Activated T-helper 1 cell treated with anti-CD3 and anti-CD28 coated beads, Interleukin-12 subunit alpha, Interleukin-12 subunit beta, Interleukin-2, Interleukin-4 antibody, amounts not matched to agents 30 ng/mL and 10 ng/mL and 1 ng/mL, durations not matched to agents 14 hours and 24 hours and 36 hours (primary cell): ENCODE measurements at regions not wholly inside any gene's neighbourhood (a gene's known extent, or its start where the extent isn't known, plus 50 kb on each side); places are given as distances from the start of the nearest gene placed in this dataset.

Source experiments
- DNase-seq: peaks from one replicate; pipeline ENCODE4 v3.0.0; 2021; ENCODE audit warnings: low spot score
- H3K27ac Mint-ChIP-seq: one replicate; pipeline ENCODE4 v1.8.0; 2021; ENCODE audit warnings: mild to moderate bottlenecking, mixed read lengths
- H3K27me3 Mint-ChIP-seq: one replicate; pipeline ENCODE4 v1.8.0; 2022; ENCODE audit warnings: mild to moderate bottlenecking, moderate library complexity, mixed read lengths; ENCODE audit not compliant: insufficient read depth
- H3K36me3 Mint-ChIP-seq: one replicate; pipeline ENCODE4 v1.8.0; 2021; ENCODE audit warnings: low read depth, mixed read lengths
- H3K4me1 Mint-ChIP-seq: one replicate; pipeline ENCODE4 v1.8.0; 2021; ENCODE audit warnings: low read depth, mixed read lengths
- H3K4me3 Mint-ChIP-seq: one replicate; pipeline ENCODE4 v1.8.0; 2021; ENCODE audit warnings: mild to moderate bottlenecking, moderate library complexity, mixed read lengths
- H3K9me3 Mint-ChIP-seq: one replicate; pipeline ENCODE4 v1.8.0; 2021; ENCODE audit warnings: mixed read lengths
- intact Hi-C: fragments of 100-400 bp; cut with micrococcal nuclease; formaldehyde crosslinking; loops from one replicate; pipeline ENCODE4 v1.15.1; 2024

DNA sequence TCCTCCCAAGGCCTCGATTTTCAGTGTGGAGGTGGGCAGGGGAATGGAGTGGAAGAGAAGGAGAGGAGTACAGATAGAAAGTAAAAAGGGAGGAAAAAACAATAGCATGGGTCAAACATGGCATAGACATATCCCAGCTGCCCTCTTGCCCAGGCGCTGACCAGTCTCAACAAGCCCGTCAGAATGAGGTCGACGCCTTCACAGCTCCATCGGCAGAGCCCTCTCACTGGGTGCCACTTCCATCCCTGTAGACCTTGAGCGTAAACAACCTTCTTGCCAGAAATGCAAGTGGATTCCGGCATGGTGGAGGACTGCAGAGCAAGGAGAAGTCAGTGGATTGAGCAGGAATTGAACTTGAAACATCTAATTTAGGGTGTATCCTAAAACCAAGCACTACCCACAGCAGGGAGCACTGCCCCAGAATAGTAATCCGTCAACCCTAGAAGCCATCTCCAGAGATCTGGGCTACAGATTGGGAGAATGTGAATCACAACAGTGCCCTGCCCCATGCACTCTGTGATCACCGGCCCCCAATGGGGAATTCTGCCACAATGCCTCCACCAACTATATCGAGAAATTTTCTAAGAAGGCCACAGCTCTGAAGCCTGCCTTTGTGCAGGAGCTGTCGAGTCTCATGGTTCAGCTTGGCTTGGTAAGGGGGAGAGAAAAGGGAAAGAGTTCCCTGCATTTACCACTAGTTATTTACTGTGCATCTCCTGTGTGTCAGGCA lies 190.1 kb downstream of the UACA start:
- Mint-ChIP-seq H3K36me3 (no peaks in the 10 kb centered on the region), H3K4me1 (peaks cover 10% of the 10 kb centered on the region), H3K9me3 (peaks cover 5% of the 10 kb centered on the region), H3K4me3 (no peak overlapping the region), H3K27me3 (peaks cover 12% of the 10 kb centered on the region), H3K27ac (no peak overlapping the region)
- intact Hi-C loops = no loop called here
- no peak for DNase-seq

DNA sequence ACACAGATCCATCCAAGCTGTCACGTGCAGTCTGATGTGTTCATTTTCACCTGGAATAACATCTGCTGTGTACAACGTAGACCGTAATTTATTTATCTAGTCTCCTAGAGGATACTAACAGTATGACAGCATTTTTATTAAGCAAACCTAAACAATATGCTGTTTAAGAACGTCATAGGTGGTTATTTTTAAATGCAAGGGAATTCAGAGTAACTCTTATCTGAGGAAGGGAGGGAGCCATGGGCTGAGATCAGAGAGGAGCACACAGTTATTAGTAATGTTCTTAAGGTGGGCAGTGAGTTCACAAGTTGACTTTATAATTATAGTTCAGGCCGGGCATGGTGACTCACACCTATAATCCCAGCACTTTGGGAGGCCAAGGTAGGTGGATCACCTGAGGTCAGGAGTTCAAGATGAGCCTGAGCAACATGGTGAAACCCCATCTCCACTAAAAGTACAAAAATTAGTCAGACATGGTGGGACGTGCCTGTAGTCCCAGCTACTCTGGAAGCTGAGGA lies 193.6 kb downstream of the UACA start:
- H3K9me3 Mint-ChIP-seq = peaks cover 5% of the 10 kb centered on the region
- H3K4me3 Mint-ChIP-seq = no peak overlapping the region
- peaks cover 7% of the 10 kb centered on the region for H3K27me3 Mint-ChIP-seq
- H3K36me3 Mint-ChIP-seq = no peaks in the 10 kb centered on the region
- no peak for DNase-seq
- intact Hi-C loops = no loop called here
- H3K4me1 Mint-ChIP-seq = peaks cover 6% of the 10 kb centered on the region
- H3K27ac Mint-ChIP-seq = no peak overlapping the region

DNA sequence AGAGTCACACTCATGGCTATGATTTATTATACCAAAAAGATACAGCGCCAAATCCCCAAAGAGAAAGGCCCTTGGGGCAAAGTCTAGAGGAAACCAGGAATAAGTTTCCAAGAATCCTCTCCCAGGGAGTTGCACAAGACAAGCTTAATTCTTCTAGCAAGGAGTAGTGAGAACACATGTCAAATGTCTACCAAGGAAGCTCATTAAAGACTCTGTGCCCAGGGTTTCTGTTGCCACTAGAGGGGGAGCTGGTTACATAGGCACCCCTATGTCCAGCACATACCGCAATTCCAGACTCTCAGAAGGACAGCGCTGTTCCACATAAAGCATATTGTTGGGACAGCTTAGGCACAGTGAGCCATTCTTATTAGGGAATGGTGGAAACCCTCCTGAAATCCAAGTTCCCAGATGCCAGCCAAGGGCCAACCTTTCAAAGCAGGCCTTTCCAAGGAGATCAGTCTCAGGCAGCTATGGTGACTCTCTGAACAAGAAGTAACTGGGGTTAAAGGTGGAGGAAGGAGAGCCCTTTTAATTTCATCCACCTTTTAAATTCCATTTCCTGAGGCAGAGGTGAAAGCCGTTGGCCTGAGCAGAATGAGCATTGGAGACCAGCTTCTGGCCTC lies 194.2 kb downstream of the UACA start:
- peaks cover 5% of the 10 kb centered on the region for H3K27me3 Mint-ChIP-seq
- no peak overlapping the region for H3K27ac Mint-ChIP-seq
- no peaks in the 10 kb centered on the region for H3K36me3 Mint-ChIP-seq
- intact Hi-C loops = no loop called here
- peaks cover 3% of the 10 kb centered on the region for H3K9me3 Mint-ChIP-seq
- peaks cover 6% of the 10 kb centered on the region for H3K4me1 Mint-ChIP-seq
- H3K4me3 Mint-ChIP-seq = no peak overlapping the region
- no peak for DNase-seq

DNA sequence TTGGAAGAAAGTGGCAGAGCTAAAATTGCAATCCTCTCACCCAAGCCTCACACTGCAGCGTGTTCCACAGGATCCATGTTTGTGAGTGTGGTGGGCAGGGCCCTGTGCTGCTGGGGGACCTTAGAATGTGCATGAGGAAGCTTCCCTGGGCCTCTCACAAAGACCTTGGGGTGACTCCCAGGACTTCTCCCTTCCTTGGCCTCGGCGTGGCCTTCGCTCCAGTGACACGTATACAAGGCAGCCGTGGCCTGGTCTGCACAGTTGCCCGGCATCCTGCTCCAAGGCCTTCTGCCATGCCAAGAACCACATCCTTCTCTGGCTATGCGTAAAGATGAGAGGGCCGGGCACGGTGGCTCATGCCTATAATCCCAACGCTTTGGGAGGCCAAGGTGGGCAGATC lies 196.4 kb downstream of the UACA start:
- H3K4me3 Mint-ChIP-seq = no peak overlapping the region
- H3K9me3 Mint-ChIP-seq = no peaks in the 10 kb centered on the region
- no peak overlapping the region for H3K27ac Mint-ChIP-seq
- DNase-seq = no peak
- no peaks in the 10 kb centered on the region for H3K36me3 Mint-ChIP-seq
- intact Hi-C loops = no loop called here
- H3K27me3 Mint-ChIP-seq = peaks cover 8% of the 10 kb centered on the region
- H3K4me1 Mint-ChIP-seq = peaks cover 6% of the 10 kb centered on the region

DNA sequence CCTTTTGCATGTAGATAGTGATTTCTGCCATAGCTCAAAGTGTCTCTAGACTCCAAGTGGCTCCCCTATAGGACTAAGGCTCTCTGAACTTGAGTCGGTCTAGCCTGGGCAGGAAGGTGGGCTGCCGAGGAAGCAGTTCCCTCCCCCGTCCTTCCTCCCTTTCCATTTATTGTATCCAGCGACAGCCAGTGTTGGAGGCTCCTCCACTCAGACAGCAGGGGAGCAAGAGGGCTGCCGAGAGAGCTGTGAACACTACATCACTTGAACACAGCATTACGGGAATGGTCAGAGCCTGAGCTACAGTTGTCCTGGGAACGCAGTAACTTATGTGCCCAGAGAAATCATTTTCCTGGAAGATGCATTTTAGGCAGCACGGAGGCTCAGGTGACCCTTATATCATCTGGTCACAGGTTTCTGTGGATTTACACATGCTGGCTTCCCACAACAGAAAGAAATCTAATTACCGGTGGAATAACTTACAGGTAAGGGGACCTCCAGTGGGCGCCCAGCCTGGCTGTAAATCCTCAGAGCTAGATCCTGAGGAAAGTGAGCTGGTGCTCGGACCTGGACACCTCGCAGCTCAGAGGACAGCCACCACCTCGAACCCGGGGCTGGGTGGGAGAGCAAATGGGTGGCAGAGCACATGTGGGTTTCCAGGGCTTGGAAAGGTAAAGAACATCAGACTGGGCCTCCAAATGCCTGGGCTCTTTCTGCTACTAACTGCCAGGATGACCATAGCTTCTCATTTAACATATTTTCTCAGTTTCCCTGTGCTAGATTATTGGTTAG lies 197.1 kb downstream of the UACA start:
- Mint-ChIP-seq H3K27me3 (peaks cover 16% of the 10 kb centered on the region), H3K4me3 (no peak overlapping the region), H3K36me3 (no peaks in the 10 kb centered on the region), H3K4me1 (peaks cover 6% of the 10 kb centered on the region), H3K9me3 (no peaks in the 10 kb centered on the region), H3K27ac (no peak overlapping the region)
- DNase-seq = no peak
- intact Hi-C loops = no loop called here

DNA sequence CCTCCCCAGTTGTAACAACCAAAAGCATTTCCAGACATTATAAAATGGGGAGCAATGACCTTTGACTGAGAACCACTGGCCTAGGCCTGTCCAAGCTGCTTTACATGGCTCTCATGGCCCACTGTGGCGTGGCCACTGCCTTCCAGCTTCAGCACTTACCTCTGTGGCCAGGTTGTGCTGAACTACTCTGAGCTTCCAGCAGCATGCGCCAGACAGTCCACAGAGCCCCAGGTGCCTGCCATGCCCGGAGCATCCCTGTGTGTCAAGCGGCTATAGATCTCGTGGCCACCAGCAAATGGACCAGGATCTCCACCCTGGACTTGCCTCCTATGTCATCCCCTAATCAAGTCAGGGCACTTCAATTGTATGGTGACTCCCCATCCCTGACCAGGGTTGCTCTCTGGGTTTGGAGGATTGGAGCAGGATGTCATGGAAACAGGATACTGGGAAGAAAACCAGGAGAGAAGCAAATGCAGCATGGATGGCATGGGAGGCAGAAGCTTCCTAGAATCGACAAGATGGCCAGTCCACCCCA lies 199.7 kb downstream of the UACA start:
- H3K36me3 Mint-ChIP-seq = no peaks in the 10 kb centered on the region
- peaks cover 27% of the 10 kb centered on the region for H3K27me3 Mint-ChIP-seq
- intact Hi-C loops = no loop called here
- no peaks in the 10 kb centered on the region for H3K4me1 Mint-ChIP-seq
- DNase-seq = no peak
- no peak overlapping the region for H3K27ac Mint-ChIP-seq
- no peaks in the 10 kb centered on the region for H3K9me3 Mint-ChIP-seq
- H3K4me3 Mint-ChIP-seq = no peak overlapping the region

DNA sequence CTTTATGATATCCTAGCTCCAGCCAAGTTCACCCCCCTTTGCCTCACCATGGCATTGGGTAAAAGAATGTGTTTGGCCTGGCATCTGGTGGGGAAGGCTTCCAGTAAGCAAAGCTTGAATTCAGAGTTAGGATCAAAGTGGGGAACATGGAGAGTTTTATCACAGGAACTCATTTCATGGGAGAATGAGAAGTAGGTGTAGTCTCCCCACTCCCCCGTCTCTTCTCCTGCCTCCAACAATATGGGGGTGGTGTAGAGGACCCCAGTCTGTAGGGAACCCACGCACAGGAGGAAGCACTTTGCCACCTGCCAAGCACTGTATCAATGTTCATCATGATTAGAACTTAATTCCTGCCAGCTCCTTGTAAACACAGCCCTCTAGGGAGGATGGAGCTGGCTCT lies 200.5 kb downstream of the UACA start:
- H3K9me3 Mint-ChIP-seq = no peaks in the 10 kb centered on the region
- no peaks in the 10 kb centered on the region for H3K36me3 Mint-ChIP-seq
- no peak for DNase-seq
- H3K4me3 Mint-ChIP-seq = no peak overlapping the region
- peaks cover 25% of the 10 kb centered on the region for H3K27me3 Mint-ChIP-seq
- H3K27ac Mint-ChIP-seq = no peak overlapping the region
- intact Hi-C loops = no loop called here
- no peaks in the 10 kb centered on the region for H3K4me1 Mint-ChIP-seq

DNA sequence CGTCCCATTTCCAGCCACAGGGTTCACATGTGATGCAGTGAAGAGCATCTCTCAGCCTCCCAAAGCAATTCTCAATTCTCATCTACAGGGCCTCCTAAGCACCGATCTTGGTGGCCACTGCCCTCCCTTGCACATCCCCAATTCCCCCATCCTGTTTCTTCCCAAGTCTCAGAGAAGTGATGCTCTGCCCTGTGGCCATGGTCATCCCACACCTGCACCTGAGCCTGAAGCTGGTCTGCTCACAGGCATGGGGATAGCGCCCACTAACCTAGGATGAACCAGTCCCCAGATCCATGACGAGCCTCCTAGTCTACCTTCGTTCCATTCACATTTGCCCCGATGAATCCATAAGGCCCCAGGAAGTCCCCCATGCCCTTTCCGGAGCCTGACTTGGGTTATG lies 201.5 kb downstream of the UACA start:
- Mint-ChIP-seq H3K27me3 (peaks cover 25% of the 10 kb centered on the region), H3K4me3 (no peak overlapping the region), H3K9me3 (no peaks in the 10 kb centered on the region), H3K36me3 (no peaks in the 10 kb centered on the region), H3K27ac (no peak overlapping the region), H3K4me1 (no peaks in the 10 kb centered on the region)
- DNase-seq = no peak
- intact Hi-C loops = no loop called here

DNA sequence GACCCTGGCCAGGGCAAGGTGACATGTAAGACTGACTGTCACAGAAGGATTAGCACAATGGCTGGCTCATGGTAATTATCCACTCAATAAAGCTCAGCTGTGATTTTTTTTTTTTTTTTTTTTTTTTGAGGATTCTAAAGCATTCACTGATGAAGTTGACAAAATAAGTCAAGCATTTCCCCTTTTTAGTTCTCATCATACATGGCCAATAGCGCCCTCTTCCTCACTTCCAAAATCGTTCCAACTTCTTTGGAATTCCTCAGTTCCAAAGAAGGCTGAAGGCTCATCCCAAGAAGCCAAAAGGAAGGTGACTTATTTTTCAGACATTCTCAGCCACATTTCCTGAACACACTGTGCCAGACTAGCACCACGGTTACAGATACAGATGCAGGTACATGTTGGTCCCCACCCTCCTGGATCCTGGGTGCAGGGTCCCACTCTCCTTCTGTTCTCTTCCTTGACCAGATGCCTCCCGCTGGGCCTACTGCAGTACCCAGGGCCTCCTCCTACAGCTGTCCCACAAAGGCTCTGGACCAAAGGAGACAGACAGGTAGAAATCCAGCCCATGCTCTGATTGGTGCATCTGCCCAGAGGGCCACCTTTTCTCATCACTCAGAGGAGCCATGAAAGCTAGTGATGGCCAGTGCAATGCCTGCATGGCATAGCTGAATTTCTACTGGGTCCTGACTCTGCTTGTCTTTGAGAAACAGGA lies 202.6 kb downstream of the UACA start:
- Mint-ChIP-seq H3K27ac (no peak overlapping the region), H3K4me3 (no peak overlapping the region), H3K36me3 (no peaks in the 10 kb centered on the region), H3K9me3 (no peaks in the 10 kb centered on the region), H3K27me3 (peaks cover 25% of the 10 kb centered on the region), H3K4me1 (no peaks in the 10 kb centered on the region)
- intact Hi-C loops = no loop called here
- no peak for DNase-seq

DNA sequence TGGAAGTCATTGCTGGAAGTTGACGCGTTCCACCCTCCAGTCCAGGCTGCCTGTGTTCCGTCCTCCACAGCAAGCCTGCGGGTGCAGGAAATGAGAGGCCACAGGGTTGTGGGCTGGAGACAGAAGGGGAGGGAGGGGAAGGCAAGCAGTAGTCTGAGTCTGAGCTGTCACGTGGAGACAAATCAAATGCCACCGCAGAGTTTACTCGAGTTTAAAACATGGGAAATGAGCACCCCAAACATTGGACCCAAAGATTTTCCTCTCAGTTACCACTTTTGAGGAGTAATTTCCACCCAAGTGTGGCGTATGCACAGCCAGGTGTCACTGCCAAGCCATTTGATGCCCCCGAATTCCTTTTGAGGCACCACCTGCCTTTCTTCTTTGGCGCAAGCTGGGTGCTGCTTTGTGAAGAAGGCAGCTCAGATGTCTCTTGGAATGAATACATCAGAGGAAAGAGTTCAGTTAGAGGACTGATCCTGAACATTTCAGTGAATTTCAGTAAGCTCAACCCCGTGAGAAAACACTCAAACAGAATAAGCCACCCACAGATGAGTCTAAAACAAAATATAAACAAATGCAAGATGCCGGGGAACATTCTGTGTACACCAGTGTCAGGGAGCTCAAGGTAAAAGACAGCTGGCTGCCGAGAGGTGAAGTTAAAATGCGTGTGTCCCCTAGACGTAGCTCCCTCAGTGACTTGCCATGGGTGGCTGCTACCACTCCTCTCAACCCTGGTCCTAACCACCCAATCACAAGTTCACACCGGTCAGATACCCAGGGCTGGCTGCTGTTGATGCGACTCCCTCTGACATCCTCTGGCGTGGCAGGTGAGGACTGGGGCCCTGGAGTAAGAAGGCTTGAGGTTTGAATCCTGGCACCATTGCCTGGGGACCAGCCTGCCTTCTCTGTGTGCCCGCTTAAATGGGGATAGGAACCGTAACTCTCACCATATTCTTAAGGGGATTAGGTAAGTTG lies 203.8 kb downstream of the UACA start:
- H3K27me3 Mint-ChIP-seq = peaks cover 25% of the 10 kb centered on the region
- DNase-seq = peak; percentile 54
- intact Hi-C loops = loop anchor here (2.0 to 10.0 kb wide), 2 partner anchors 31 to 105 kb away; no protein-coding TSS in a partner anchor
- no peaks in the 10 kb centered on the region for H3K36me3 Mint-ChIP-seq
- no peaks in the 10 kb centered on the region for H3K4me1 Mint-ChIP-seq
- H3K9me3 Mint-ChIP-seq = no peaks in the 10 kb centered on the region
- H3K27ac Mint-ChIP-seq = no peak overlapping the region
- no peak overlapping the region for H3K4me3 Mint-ChIP-seq

DNA sequence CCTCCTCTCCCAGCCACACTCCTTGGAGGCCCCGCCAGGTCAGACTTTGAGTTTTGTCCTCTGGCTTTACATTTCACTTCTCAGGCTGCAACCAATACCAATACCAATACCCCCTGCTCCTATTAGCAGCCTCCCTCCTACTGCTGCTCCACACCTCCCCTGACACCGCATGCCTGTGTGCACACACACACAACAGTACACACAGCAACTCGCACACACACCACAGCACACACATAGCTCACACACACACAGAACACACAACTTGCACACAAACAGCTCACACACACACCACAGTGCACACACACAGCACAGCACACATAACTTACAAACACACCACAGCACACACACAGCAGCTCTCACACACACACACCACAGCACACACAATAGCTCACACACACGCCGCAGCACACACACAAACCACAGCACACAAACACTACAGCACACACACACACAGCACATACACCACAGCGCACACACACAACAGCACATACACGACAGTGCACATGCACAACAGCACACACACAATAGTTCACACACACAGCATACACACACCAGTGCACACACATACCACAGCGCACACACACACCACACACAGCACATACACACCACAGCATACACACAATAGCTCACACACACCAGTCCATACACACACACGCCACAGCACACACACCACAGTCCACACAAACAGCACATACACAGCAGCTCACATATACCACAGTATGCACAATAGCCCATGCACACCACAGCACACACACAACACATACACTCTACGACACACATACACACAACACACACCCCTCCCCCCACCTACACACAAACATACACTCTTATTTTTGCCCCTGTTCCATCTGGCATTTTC lies 204.7 kb downstream of the UACA start:
- H3K27ac Mint-ChIP-seq = no peak overlapping the region
- intact Hi-C loops = loop anchor here (2.0 to 10.0 kb wide), 2 partner anchors 30 to 106 kb away; no protein-coding TSS in a partner anchor
- no peaks in the 10 kb centered on the region for H3K4me1 Mint-ChIP-seq
- H3K36me3 Mint-ChIP-seq = no peaks in the 10 kb centered on the region
- H3K27me3 Mint-ChIP-seq = peaks cover 25% of the 10 kb centered on the region
- H3K9me3 Mint-ChIP-seq = no peaks in the 10 kb centered on the region
- DNase-seq = no peak
- H3K4me3 Mint-ChIP-seq = no peak overlapping the region
